K562 (cell line): ENCODE measurements at regions not wholly inside any gene's neighbourhood (a gene's known extent, or its start where the extent isn't known, plus 50 kb on each side); places are given as distances from the start of the nearest gene placed in this dataset.

Experiments used
- ATAC-seq: fragments of 200-7000 bp; cut with Tn5 transposase; 3 replicates; pipeline ENCODE4 v1.9.1; 2020; ENCODE audit warnings: moderate library complexity
- BruUV-seq: library from RNA; stranded (reverse); fragments of 400-500 nt; replicated peaks from 2 replicates; lab custom pipeline; 2021; lab: Mats Ljungman, UMichigan
- CTCF ChIA-PET: fragments of 300-600 bp; formaldehyde crosslinking; extraction: SDS; loops from one replicate; lab custom pipeline; 2021; ENCODE audit warnings: low intra/inter-chr PET ratio; lab: Yijun Ruan, JAX
- POLR2A ChIA-PET: fragments of 300-600, 350-650 bp; sonication (Branson Sonifier 250); formaldehyde crosslinking; extraction: SDS; loops from one replicate; lab custom pipeline; 2021; ENCODE audit warnings: antibody characterized with exemption, inconsistent platforms; lab: Yijun Ruan, JAX
- DNase-seq, 4 experiments: peaks; one replicate each; pipeline versions ENCODE4 v3.0.0 to v3.0.0-alpha.2; 2011 to 2018; ENCODE audit warnings: low spot score in 3 of 4, mixed read lengths in 3 of 4; ENCODE audit errors: extremely low read depth in 1 of 4
- FAIRE-seq: peaks from 2 replicates; lab custom pipeline; 2011; peaks lifted over from hg19 to GRCh38; lab: Jason Lieb, UNC
- H2AFZ ChIP-seq: 2 replicates; pipeline ENCODE4 v1.6.0; 2011; ENCODE audit warnings: low read depth, low read length, control low read depth, inconsistent platforms
- H3K27ac ChIP-seq: fragments of 200-600 bp; 3 replicates; pipeline ENCODE4 v1.8.0; 2011; ENCODE audit warnings: low read depth, mild to moderate bottlenecking, control low read depth, inconsistent platforms, low read length, moderate library complexity, mixed read lengths; ENCODE audit errors: extremely low read depth
- H3K27me3 ChIP-seq, 2 experiments: fragments of 300-600 bp in 1 of 2; 2 replicates in 1 of 2; 3 replicates in 1 of 2; pipeline versions ENCODE4 v1.6.0 to v1.8.0; 2011; ENCODE audit warnings: inconsistent platforms in 2 of 2, low read length in 2 of 2, mild to moderate bottlenecking in 1 of 2, mixed read lengths in 1 of 2, moderate library complexity in 1 of 2; ENCODE audit not compliant: control insufficient read depth in 2 of 2, insufficient read depth in 2 of 2
- H3K36me3 ChIP-seq: fragments of 300-600 bp; 3 replicates; pipeline ENCODE4 v1.8.0; 2011; ENCODE audit warnings: mild to moderate bottlenecking, low read length, inconsistent platforms; ENCODE audit not compliant: control insufficient read depth, insufficient read depth
- H3K4me1 ChIP-seq, 2 experiments: fragments of 200-600 bp in 1 of 2; replicated peaks in 1 of 2; 2 replicates in 1 of 2; 3 replicates in 1 of 2; pipeline versions ENCODE4 v1.5.1 to v1.8.0; 2011; ENCODE audit warnings: inconsistent platforms in 2 of 2, low read length in 2 of 2, mild to moderate bottlenecking in 1 of 2, mixed read lengths in 1 of 2, moderate library complexity in 1 of 2; ENCODE audit not compliant: control insufficient read depth in 2 of 2, insufficient read depth in 2 of 2
- H3K4me2 ChIP-seq: 2 replicates; pipeline ENCODE4 v1.6.1; 2011; ENCODE audit warnings: low read length, control low read depth, inconsistent platforms, mixed read lengths; ENCODE audit not compliant: insufficient read depth
- H3K4me3 ChIP-seq: fragments of 200-600 bp; sonication (generic), shearing (Covaris generic); 2 replicates; pipeline ENCODE4 v1.5.1; 2016; ENCODE audit warnings: control low read depth, inconsistent platforms
- H3K79me2 ChIP-seq: fragments of 200-600 bp; 3 replicates; pipeline ENCODE4 v1.8.0; 2011; ENCODE audit warnings: low read length, inconsistent platforms; ENCODE audit not compliant: control insufficient read depth, insufficient read depth
- H3K9ac ChIP-seq, 2 experiments: 2 replicates each; pipeline versions ENCODE4 v1.6.0 to v1.6.1; 2011; ENCODE audit warnings: low read depth in 2 of 2, low read length in 2 of 2, control low read depth in 1 of 2, inconsistent platforms in 1 of 2, mild to moderate bottlenecking in 1 of 2, mixed read lengths in 1 of 2; ENCODE audit not compliant: insufficient read depth in 1 of 2
- H3K9me1 ChIP-seq: one replicate; pipeline ENCODE4 v1.6.0; 2011; ENCODE audit warnings: inconsistent platforms, mild to moderate bottlenecking, low read length, moderate library complexity; ENCODE audit not compliant: control insufficient read depth, insufficient read depth
- H3K9me3 ChIP-seq: replicated peaks from 2 replicates; pipeline ENCODE4 v1.5.1; 2011; ENCODE audit warnings: low read depth, low read length, inconsistent platforms; ENCODE audit not compliant: control insufficient read depth, insufficient read depth
- H4K20me1 ChIP-seq: replicated peaks from 2 replicates; pipeline ENCODE4 v1.6.1; 2011; ENCODE audit warnings: low read length, inconsistent platforms, mixed read lengths; ENCODE audit not compliant: control insufficient read depth, insufficient read depth
- C11orf30 ChIP-seq: fragments of 450-650 bp; IDR thresholded peaks from 2 replicates; pipeline ENCODE4 v1.6.1; 2016; ENCODE audit warnings: low read depth, mild to moderate bottlenecking
- CCNT2 ChIP-seq: IDR thresholded peaks from 2 replicates; pipeline ENCODE4 v1.6.1; 2011; ENCODE audit warnings: borderline replicate concordance, low read depth, mild to moderate bottlenecking, moderate library complexity, mixed read lengths, low read length; ENCODE audit not compliant: insufficient read length; ENCODE audit errors: extremely low read depth
- FOXP4 ChIP-seq: sonication (generic); formaldehyde crosslinking; IDR thresholded peaks from 2 replicates; pipeline ENCODE4 v1.8.0; 2022; ENCODE audit warnings: mild to moderate bottlenecking, missing genetic modification reagents, borderline replicate concordance
- GATAD2B ChIP-seq: fragments of 450-650 bp; IDR thresholded peaks from 2 replicates; pipeline ENCODE4 v1.6.1; 2017; ENCODE audit warnings: mild to moderate bottlenecking, borderline replicate concordance
- SAFB2 ChIP-seq: fragments of 200-400 bp; formaldehyde crosslinking; IDR thresholded peaks from 2 replicates; pipeline ENCODE4 v1.6.1; 2018; ENCODE audit warnings: borderline replicate concordance, low read length, low read depth, moderate library complexity; ENCODE audit not compliant: severe bottlenecking
- SMARCE1 ChIP-seq: fragments of 450-650 bp; IDR thresholded peaks from 2 replicates; pipeline ENCODE4 v1.7.1; 2016; ENCODE audit warnings: mild to moderate bottlenecking
- TBP ChIP-seq: optimal IDR thresholded peaks from 2 replicates; pipeline ENCODE3; 2011; ENCODE audit warnings: low read depth, low read length, improper control_type of control experiment
- ZNF274 ChIP-seq: IDR thresholded peaks from 2 replicates; pipeline ENCODE4 v1.6.1; 2011; ENCODE audit warnings: low read depth, mild to moderate bottlenecking, low read length, moderate library complexity, borderline replicate concordance
- ZNF354B ChIP-seq: fragments of 250-450 bp; sonication (Bioruptor Pico); IDR thresholded peaks from 2 replicates; pipeline ENCODE4 v1.4.0; 2020
- ZNF830 ChIP-seq: fragments of 250-450 bp; sonication (Bioruptor Pico); IDR thresholded peaks from 2 replicates; pipeline ENCODE4 v1.5.0; 2021; ENCODE audit warnings: mild to moderate bottlenecking
- WGBS: fragments of 100-300 bp; shearing (Covaris generic); methylation state at CpG from one replicate; pipeline ENCODE4 v1.1.6; 2016; ENCODE audit warnings: low coverage, mixed read lengths; ENCODE audit not compliant: insufficient coverage; ENCODE audit errors: missing lambda C conversion rate; 5-methylcytosine and 5-hydroxymethylcytosine counted together
- in situ Hi-C: fragments of 300-500 bp; cut with MboI; formaldehyde crosslinking; loops from 4 replicates; pipeline ENCODE4 v1.15.0; 2018; ENCODE audit warnings: inconsistent platforms, mixed read lengths
- intact Hi-C: fragments of 100-400 bp; cut with micrococcal nuclease; formaldehyde crosslinking; loops from 2 replicates; pipeline ENCODE4 v1.14.2; 2022
- TF ChIP-seq, protein P1 (sequence below): sonication (generic); formaldehyde crosslinking; IDR thresholded peaks from 2 replicates; pipeline ENCODE4 v1.8.0; 2022; ENCODE audit warnings: mild to moderate bottlenecking, low read depth, missing genetic modification reagents

- Histone ChIP-seq H3K4me3 (no peak overlapping the region), H3K9ac (no peak overlapping the region), H3K36me3 (no peaks in the 10 kb centered on the region), H3K4me1 (no peaks in the 10 kb centered on the region; a peak in 1 of 5 replicates), H3K27ac (no peak overlapping the region), H3K27me3 (no peaks in the 10 kb centered on the region), H3K4me2 (no peak overlapping the region), H4K20me1 (no peaks in the 10 kb centered on the region), H2AFZ (no peak overlapping the region), H3K79me2 (no peaks in the 10 kb centered on the region), H3K9me1 (no peaks in the 10 kb centered on the region), H3K9me3 (no peaks in the 10 kb centered on the region)
- WGBS = 2% methylated on average over 4 of the region's 4 CpGs
- TF ChIP-seq ZNF354B (CRISPR knock-in tag) (no peak), CCNT2 (no peak), ZNF274 (no peak), ZNF830 (CRISPR knock-in tag) (no peak), GATAD2B (no peak), TBP (no peak), C11orf30 (no peak), SAFB2 (no peak), FOXP4 (CRISPR knock-in tag) (no peak), SMARCE1 (no peak)
- TF ChIP-seq, protein P1, sequence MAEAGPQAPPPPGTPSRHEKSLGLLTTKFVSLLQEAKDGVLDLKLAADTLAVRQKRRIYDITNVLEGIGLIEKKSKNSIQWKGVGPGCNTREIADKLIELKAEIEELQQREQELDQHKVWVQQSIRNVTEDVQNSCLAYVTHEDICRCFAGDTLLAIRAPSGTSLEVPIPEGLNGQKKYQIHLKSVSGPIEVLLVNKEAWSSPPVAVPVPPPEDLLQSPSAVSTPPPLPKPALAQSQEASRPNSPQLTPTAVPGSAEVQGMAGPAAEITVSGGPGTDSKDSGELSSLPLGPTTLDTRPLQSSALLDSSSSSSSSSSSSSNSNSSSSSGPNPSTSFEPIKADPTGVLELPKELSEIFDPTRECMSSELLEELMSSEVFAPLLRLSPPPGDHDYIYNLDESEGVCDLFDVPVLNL (CRISPR knock-in tag) = no peak
- DNase-seq (no peak), FAIRE-seq (no peak), ATAC-seq (no peak)
- ChIA-PET POLR2A (no interaction called here), CTCF (no interaction called here)
- BruUV-seq = no TSS peak
- intact Hi-C loops = no loop called here
- in situ Hi-C loops = no loop called here
These were observed 55.4 kb upstream of the ATP5MC3 start for GRCh38 chr2:175236930-175237329.
